K562 (cell line): ENCODE measurements at regions not wholly inside any gene's neighbourhood (a gene's known extent, or its start where the extent isn't known, plus 50 kb on each side); places are given as distances from the start of the nearest gene placed in this dataset.

ENCODE experiments used
- ATAC-seq: fragments of 200-7000 bp; cut with Tn5 transposase; 3 replicates; pipeline ENCODE4 v1.9.1; 2020; ENCODE audit warnings: moderate library complexity
- BruUV-seq: library from RNA; stranded (reverse); fragments of 400-500 nt; replicated peaks from 2 replicates; lab custom pipeline; 2021; lab: Mats Ljungman, UMichigan
- CTCF ChIA-PET: fragments of 300-600 bp; formaldehyde crosslinking; extraction: SDS; loops from one replicate; lab custom pipeline; 2021; ENCODE audit warnings: low intra/inter-chr PET ratio; lab: Yijun Ruan, JAX
- POLR2A ChIA-PET: fragments of 300-600, 350-650 bp; sonication (Branson Sonifier 250); formaldehyde crosslinking; extraction: SDS; loops from one replicate; lab custom pipeline; 2021; ENCODE audit warnings: antibody characterized with exemption, inconsistent platforms; lab: Yijun Ruan, JAX
- DNase-seq, 4 experiments: peaks; one replicate each; pipeline versions ENCODE4 v3.0.0 to v3.0.0-alpha.2; 2011 to 2018; ENCODE audit warnings: low spot score in 3 of 4, mixed read lengths in 3 of 4; ENCODE audit errors: extremely low read depth in 1 of 4
- FAIRE-seq: peaks from 2 replicates; lab custom pipeline; 2011; peaks lifted over from hg19 to GRCh38; lab: Jason Lieb, UNC
- H2AFZ ChIP-seq: 2 replicates; pipeline ENCODE4 v1.6.0; 2011; ENCODE audit warnings: low read depth, low read length, control low read depth, inconsistent platforms
- H3K27ac ChIP-seq: fragments of 200-600 bp; 3 replicates; pipeline ENCODE4 v1.8.0; 2011; ENCODE audit warnings: low read depth, mild to moderate bottlenecking, control low read depth, inconsistent platforms, low read length, moderate library complexity, mixed read lengths; ENCODE audit errors: extremely low read depth
- H3K27me3 ChIP-seq, 2 experiments: fragments of 300-600 bp in 1 of 2; 2 replicates in 1 of 2; 3 replicates in 1 of 2; pipeline versions ENCODE4 v1.6.0 to v1.8.0; 2011; ENCODE audit warnings: inconsistent platforms in 2 of 2, low read length in 2 of 2, mild to moderate bottlenecking in 1 of 2, mixed read lengths in 1 of 2, moderate library complexity in 1 of 2; ENCODE audit not compliant: control insufficient read depth in 2 of 2, insufficient read depth in 2 of 2
- H3K36me3 ChIP-seq: fragments of 300-600 bp; 3 replicates; pipeline ENCODE4 v1.8.0; 2011; ENCODE audit warnings: mild to moderate bottlenecking, low read length, inconsistent platforms; ENCODE audit not compliant: control insufficient read depth, insufficient read depth
- H3K4me1 ChIP-seq, 2 experiments: fragments of 200-600 bp in 1 of 2; replicated peaks in 1 of 2; 2 replicates in 1 of 2; 3 replicates in 1 of 2; pipeline versions ENCODE4 v1.5.1 to v1.8.0; 2011; ENCODE audit warnings: inconsistent platforms in 2 of 2, low read length in 2 of 2, mild to moderate bottlenecking in 1 of 2, mixed read lengths in 1 of 2, moderate library complexity in 1 of 2; ENCODE audit not compliant: control insufficient read depth in 2 of 2, insufficient read depth in 2 of 2
- H3K4me2 ChIP-seq: 2 replicates; pipeline ENCODE4 v1.6.1; 2011; ENCODE audit warnings: low read length, control low read depth, inconsistent platforms, mixed read lengths; ENCODE audit not compliant: insufficient read depth
- H3K4me3 ChIP-seq: fragments of 200-600 bp; sonication (generic), shearing (Covaris generic); 2 replicates; pipeline ENCODE4 v1.5.1; 2016; ENCODE audit warnings: control low read depth, inconsistent platforms
- H3K79me2 ChIP-seq: fragments of 200-600 bp; 3 replicates; pipeline ENCODE4 v1.8.0; 2011; ENCODE audit warnings: low read length, inconsistent platforms; ENCODE audit not compliant: control insufficient read depth, insufficient read depth
- H3K9ac ChIP-seq, 2 experiments: 2 replicates each; pipeline versions ENCODE4 v1.6.0 to v1.6.1; 2011; ENCODE audit warnings: low read depth in 2 of 2, low read length in 2 of 2, control low read depth in 1 of 2, inconsistent platforms in 1 of 2, mild to moderate bottlenecking in 1 of 2, mixed read lengths in 1 of 2; ENCODE audit not compliant: insufficient read depth in 1 of 2
- H3K9me1 ChIP-seq: one replicate; pipeline ENCODE4 v1.6.0; 2011; ENCODE audit warnings: inconsistent platforms, mild to moderate bottlenecking, low read length, moderate library complexity; ENCODE audit not compliant: control insufficient read depth, insufficient read depth
- H3K9me3 ChIP-seq: replicated peaks from 2 replicates; pipeline ENCODE4 v1.5.1; 2011; ENCODE audit warnings: low read depth, low read length, inconsistent platforms; ENCODE audit not compliant: control insufficient read depth, insufficient read depth
- H4K20me1 ChIP-seq: replicated peaks from 2 replicates; pipeline ENCODE4 v1.6.1; 2011; ENCODE audit warnings: low read length, inconsistent platforms, mixed read lengths; ENCODE audit not compliant: control insufficient read depth, insufficient read depth
- DMBX1 ChIP-seq: fragments of 250-450 bp; sonication (Bioruptor Pico); IDR thresholded peaks from 2 replicates; pipeline ENCODE4 v1.8.0; 2022; ENCODE audit warnings: inconsistent platforms, mild to moderate bottlenecking, moderate library complexity, borderline replicate concordance
- DPF2 ChIP-seq: fragments of 450-650 bp; IDR thresholded peaks from 2 replicates; pipeline ENCODE4 v1.6.1; 2016
- HLTF ChIP-seq: fragments of 450-650 bp; IDR thresholded peaks from 2 replicates; pipeline ENCODE4 v1.6.1; 2016
- MXI1 ChIP-seq: IDR thresholded peaks from 2 replicates; pipeline ENCODE4 v1.6.1; 2011; ENCODE audit warnings: low read depth, mild to moderate bottlenecking, improper control_type of control experiment, low read length
- PTTG1 ChIP-seq: fragments of 450-650 bp; IDR thresholded peaks from 2 replicates; pipeline ENCODE4 v1.6.1; 2016; ENCODE audit warnings: low read depth, mild to moderate bottlenecking, missing genetic modification characterization, missing compliant biosample characterization
- SMARCA4 ChIP-seq: fragments of 450-650 bp; IDR thresholded peaks from 2 replicates; pipeline ENCODE4 v1.6.1; 2016
- SNIP1 ChIP-seq: fragments of 450-650 bp; IDR thresholded peaks from 2 replicates; pipeline ENCODE4 v1.7.1; 2017; ENCODE audit warnings: low read depth, mild to moderate bottlenecking
- ZBTB34 ChIP-seq: fragments of 250-450 bp; sonication (Bioruptor Pico); IDR thresholded peaks from 2 replicates; pipeline ENCODE4 v1.8.0; 2021; ENCODE audit warnings: mild to moderate bottlenecking, moderate library complexity
- ZNF165 ChIP-seq: fragments of 250-450 bp; sonication (Bioruptor Pico); IDR thresholded peaks from 2 replicates; pipeline ENCODE4 v1.4.0; 2020; ENCODE audit warnings: borderline replicate concordance
- ZNF175 ChIP-seq: fragments of 200-800 bp; sonication (Bioruptor generic); IDR thresholded peaks from 2 replicates; pipeline ENCODE4 v1.6.1; 2016; ENCODE audit warnings: low read depth, mild to moderate bottlenecking, missing genetic modification characterization, missing compliant biosample characterization
- WGBS: fragments of 100-300 bp; shearing (Covaris generic); methylation state at CpG from one replicate; pipeline ENCODE4 v1.1.6; 2016; ENCODE audit warnings: low coverage, mixed read lengths; ENCODE audit not compliant: insufficient coverage; ENCODE audit errors: missing lambda C conversion rate; 5-methylcytosine and 5-hydroxymethylcytosine counted together
- in situ Hi-C: fragments of 300-500 bp; cut with MboI; formaldehyde crosslinking; loops from 4 replicates; pipeline ENCODE4 v1.15.0; 2018; ENCODE audit warnings: inconsistent platforms, mixed read lengths
- intact Hi-C: fragments of 100-400 bp; cut with micrococcal nuclease; formaldehyde crosslinking; loops from 2 replicates; pipeline ENCODE4 v1.14.2; 2022
- TF ChIP-seq, protein P1 (sequence below): fragments of 450-650 bp; formaldehyde crosslinking; IDR thresholded peaks from 2 replicates; pipeline ENCODE4 v1.4.0; 2022; ENCODE audit warnings: missing genetic modification characterization
- TF ChIP-seq, protein P2 (sequence below): fragments of 450-650 bp; IDR thresholded peaks from 2 replicates; pipeline ENCODE4 v1.6.1; 2016; ENCODE audit warnings: missing biosample characterization, missing genetic modification characterization
- TF ChIP-seq, protein P3 (sequence below), 2 experiments: fragments of 450-650 bp in 1 of 2; sonication (generic) in 1 of 2; formaldehyde crosslinking; conservative IDR thresholded peaks; 2 replicates each; pipeline versions ENCODE4 v1.4.0 to v1.8.1; 2020 to 2022; ENCODE audit warnings: mild to moderate bottlenecking in 1 of 2, missing genetic modification reagents in 1 of 2
- TF ChIP-seq, protein P4 (sequence below): sonication (generic); formaldehyde crosslinking; IDR thresholded peaks from 2 replicates; pipeline ENCODE4 v1.8.0; 2022; ENCODE audit warnings: mild to moderate bottlenecking, missing genetic modification reagents

DNA sequence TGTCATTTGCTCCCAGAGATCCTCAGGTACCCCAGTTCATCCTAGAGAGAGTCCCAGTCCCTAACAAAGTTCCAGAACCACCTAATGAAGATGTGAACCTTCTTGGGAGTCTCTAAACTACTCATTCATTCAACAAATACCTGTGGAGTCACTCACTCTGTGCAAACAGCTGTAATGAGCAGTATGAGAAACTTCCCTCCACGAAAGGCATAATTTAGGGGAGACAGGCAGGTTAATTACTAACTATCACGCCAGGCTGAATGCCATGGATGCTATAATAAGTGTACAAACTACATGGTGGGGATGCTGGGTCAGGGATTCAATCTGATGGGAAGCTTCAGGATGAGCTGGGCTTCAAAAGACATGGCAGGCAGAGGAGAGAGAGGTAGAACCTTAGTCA is 70.1 kb upstream of the AFDN start (continued):
- TF ChIP-seq, protein P1, sequence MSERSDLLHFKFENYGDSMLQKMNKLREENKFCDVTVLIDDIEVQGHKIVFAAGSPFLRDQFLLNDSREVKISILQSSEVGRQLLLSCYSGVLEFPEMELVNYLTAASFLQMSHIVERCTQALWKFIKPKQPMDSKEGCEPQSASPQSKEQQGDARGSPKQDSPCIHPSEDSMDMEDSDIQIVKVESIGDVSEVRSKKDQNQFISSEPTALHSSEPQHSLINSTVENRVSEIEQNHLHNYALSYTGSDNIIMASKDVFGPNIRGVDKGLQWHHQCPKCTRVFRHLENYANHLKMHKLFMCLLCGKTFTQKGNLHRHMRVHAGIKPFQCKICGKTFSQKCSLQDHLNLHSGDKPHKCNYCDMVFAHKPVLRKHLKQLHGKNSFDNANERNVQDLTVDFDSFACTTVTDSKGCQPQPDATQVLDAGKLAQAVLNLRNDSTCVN: no peak
- TF ChIP-seq ZBTB34 (CRISPR knock-in tag): no peak

DNA sequence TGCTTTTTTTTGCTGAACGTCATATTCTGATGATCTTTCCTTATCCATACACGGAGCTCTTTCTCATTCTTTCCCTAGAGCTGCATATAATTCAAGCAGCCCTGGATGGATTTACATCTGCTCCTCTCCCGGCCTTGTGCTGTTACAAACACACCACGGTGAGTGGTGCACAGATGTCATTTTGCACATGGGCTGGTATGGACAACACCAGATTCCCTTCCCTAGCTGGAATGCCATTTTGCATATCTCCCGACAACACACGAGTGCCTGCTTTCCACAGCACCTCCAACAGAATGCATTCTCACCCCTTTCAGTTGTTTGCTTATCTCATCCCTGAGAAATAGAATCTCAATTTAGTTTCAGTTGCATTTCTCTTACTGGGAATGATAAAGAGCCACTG is 69.5 kb upstream of the AFDN start:
- no peaks in the 10 kb centered on the region for H3K9me1 ChIP-seq
- H2AFZ ChIP-seq: no peak overlapping the region
- no peak for FAIRE-seq
- intact Hi-C loops (no loop called here), in situ Hi-C loops (no loop called here)
- no peaks in the 10 kb centered on the region for H3K9me3 ChIP-seq
- no peak for ATAC-seq
- H3K27ac ChIP-seq: no peak overlapping the region
- POLR2A ChIA-PET: interaction anchor here (1.5 kb wide), 1 partner anchor 18 kb away, joined by 3 read pairs; no protein-coding TSS in a partner anchor
- H3K9ac ChIP-seq: no peak overlapping the region
- CTCF ChIA-PET: no interaction called here
- H3K4me3 ChIP-seq: no peak overlapping the region
- no peaks in the 10 kb centered on the region for H3K36me3 ChIP-seq
- 2% methylated on average over 6 of the region's 6 CpGs for WGBS
- no peaks in the 10 kb centered on the region for H3K79me2 ChIP-seq
- DNase-seq: no peak
- H3K4me2 ChIP-seq: no peak overlapping the region
- H4K20me1 ChIP-seq: peaks cover 22% of the 10 kb centered on the region
- BruUV-seq: no TSS peak
- H3K4me1 ChIP-seq: 0 out of 5 replicates have a peak, but pooled peaks cover 0 to 4% of the 10 kb centered on the region in 2 experiments
- peaks cover 64 to 76% of the 10 kb centered on the region in 2 experiments for H3K27me3 ChIP-seq
- no peak for TF ChIP-seq DPF2
- TF ChIP-seq DMBX1 (CRISPR knock-in tag): no peak
- no peak for TF ChIP-seq MXI1
- TF ChIP-seq, protein P2, sequence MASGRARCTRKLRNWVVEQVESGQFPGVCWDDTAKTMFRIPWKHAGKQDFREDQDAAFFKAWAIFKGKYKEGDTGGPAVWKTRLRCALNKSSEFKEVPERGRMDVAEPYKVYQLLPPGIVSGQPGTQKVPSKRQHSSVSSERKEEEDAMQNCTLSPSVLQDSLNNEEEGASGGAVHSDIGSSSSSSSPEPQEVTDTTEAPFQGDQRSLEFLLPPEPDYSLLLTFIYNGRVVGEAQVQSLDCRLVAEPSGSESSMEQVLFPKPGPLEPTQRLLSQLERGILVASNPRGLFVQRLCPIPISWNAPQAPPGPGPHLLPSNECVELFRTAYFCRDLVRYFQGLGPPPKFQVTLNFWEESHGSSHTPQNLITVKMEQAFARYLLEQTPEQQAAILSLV: no peak
- no peak for TF ChIP-seq HLTF
- no peak for TF ChIP-seq PTTG1 (tag)
- TF ChIP-seq ZNF175 (CRISPR knock-in tag): no peak
- TF ChIP-seq, protein P3, sequence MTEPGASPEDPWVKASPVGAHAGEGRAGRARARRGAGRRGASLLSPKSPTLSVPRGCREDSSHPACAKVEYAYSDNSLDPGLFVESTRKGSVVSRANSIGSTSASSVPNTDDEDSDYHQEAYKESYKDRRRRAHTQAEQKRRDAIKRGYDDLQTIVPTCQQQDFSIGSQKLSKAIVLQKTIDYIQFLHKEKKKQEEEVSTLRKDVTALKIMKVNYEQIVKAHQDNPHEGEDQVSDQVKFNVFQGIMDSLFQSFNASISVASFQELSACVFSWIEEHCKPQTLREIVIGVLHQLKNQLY (CRISPR knock-in tag; conservative IDR thresholded peaks at IDR 0.05): no peak
- TF ChIP-seq, protein P4, sequence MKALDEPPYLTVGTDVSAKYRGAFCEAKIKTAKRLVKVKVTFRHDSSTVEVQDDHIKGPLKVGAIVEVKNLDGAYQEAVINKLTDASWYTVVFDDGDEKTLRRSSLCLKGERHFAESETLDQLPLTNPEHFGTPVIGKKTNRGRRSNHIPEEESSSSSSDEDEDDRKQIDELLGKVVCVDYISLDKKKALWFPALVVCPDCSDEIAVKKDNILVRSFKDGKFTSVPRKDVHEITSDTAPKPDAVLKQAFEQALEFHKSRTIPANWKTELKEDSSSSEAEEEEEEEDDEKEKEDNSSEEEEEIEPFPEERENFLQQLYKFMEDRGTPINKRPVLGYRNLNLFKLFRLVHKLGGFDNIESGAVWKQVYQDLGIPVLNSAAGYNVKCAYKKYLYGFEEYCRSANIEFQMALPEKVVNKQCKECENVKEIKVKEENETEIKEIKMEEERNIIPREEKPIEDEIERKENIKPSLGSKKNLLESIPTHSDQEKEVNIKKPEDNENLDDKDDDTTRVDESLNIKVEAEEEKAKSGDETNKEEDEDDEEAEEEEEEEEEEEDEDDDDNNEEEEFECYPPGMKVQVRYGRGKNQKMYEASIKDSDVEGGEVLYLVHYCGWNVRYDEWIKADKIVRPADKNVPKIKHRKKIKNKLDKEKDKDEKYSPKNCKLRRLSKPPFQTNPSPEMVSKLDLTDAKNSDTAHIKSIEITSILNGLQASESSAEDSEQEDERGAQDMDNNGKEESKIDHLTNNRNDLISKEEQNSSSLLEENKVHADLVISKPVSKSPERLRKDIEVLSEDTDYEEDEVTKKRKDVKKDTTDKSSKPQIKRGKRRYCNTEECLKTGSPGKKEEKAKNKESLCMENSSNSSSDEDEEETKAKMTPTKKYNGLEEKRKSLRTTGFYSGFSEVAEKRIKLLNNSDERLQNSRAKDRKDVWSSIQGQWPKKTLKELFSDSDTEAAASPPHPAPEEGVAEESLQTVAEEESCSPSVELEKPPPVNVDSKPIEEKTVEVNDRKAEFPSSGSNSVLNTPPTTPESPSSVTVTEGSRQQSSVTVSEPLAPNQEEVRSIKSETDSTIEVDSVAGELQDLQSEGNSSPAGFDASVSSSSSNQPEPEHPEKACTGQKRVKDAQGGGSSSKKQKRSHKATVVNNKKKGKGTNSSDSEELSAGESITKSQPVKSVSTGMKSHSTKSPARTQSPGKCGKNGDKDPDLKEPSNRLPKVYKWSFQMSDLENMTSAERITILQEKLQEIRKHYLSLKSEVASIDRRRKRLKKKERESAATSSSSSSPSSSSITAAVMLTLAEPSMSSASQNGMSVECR (CRISPR knock-in tag): no peak
- no peak for TF ChIP-seq ZNF165 (CRISPR knock-in tag)
- no peak for TF ChIP-seq SNIP1
- no peak for TF ChIP-seq SMARCA4
